Colonic mucosa (tissue), 4 donors: ENCODE measurements at regions not wholly inside any gene's neighbourhood (a gene's known extent, or its start where the extent isn't known, plus 50 kb on each side); places are given as distances from the start of the nearest gene placed in this dataset.
"Not testable (repeated sequence)": the region's sequence is repeated elsewhere in the genome, so short reads cannot be mapped to it uniquely, and the experiment has no call there.

Experiments used
- DNase-seq: peaks from one replicate; pipeline ENCODE4 v3.0.0-alpha.2; 2020
- H3K27ac ChIP-seq: fragments of 200-600 bp; one replicate; pipeline ENCODE4 v1.8.0; 2021
- H3K27me3 ChIP-seq: fragments of 200-600 bp; one replicate; pipeline ENCODE4 v1.8.0; 2021
- H3K36me3 ChIP-seq: fragments of 200-600 bp; one replicate; pipeline ENCODE4 v1.8.0; 2021
- H3K4me1 ChIP-seq: fragments of 200-600 bp; one replicate; pipeline ENCODE4 v1.8.0; 2021; ENCODE audit warnings: mild to moderate bottlenecking
- H3K4me3 ChIP-seq: fragments of 200-600 bp; one replicate; pipeline ENCODE4 v1.8.0; 2021
- H3K9ac ChIP-seq, 2 donors: one replicate each; pipeline ENCODE4 v1.7.0; 2013; ENCODE audit warnings: control low read depth in 2 of 2, low read depth in 2 of 2, low read length in 2 of 2
- H3K9me3 ChIP-seq: fragments of 200-600 bp; one replicate; pipeline ENCODE4 v1.8.0; 2021
- CTCF ChIP-seq: fragments of 200-600 bp; IDR thresholded peaks from one replicate; pipeline ENCODE4 v1.8.0; 2022; ENCODE audit warnings: antibody characterized with exemption, mild to moderate bottlenecking
- intact Hi-C: fragments of 100-400 bp; cut with DNase I; formaldehyde crosslinking; loops from one replicate; pipeline ENCODE4 v1.14.1; 2022
- donor health status: healthy.
- donor health status: DM: no; HTN: no; CAD: no.
- donor health status: DM: no; HTN: no; CAD: no.

GRCh38 chr13:23042181-23042580 lies 138.6 kb upstream of the SGCG start:
- no peak for TF ChIP-seq CTCF
- H3K36me3 ChIP-seq = no peaks in the 10 kb centered on the region
- no peaks in the 10 kb centered on the region for H3K4me1 ChIP-seq
- DNase-seq = no peak
- H3K9me3 ChIP-seq = no peaks in the 10 kb centered on the region
- no peak overlapping the region for H3K27ac ChIP-seq
- intact Hi-C loops = no loop called here
- peaks cover 3% of the 10 kb centered on the region for H3K27me3 ChIP-seq
- H3K4me3 ChIP-seq = no peak overlapping the region
- H3K9ac ChIP-seq = no peak overlapping the region

- no peak overlapping the region for H3K27ac ChIP-seq
- intact Hi-C loops = no loop called here
- H3K4me3 ChIP-seq = no peak overlapping the region
Observed at GRCh38 chr13:23044906-23045305, 135.9 kb upstream of the SGCG start.

GRCh38 chr13:23050126-23050525 lies 130.7 kb upstream of the SGCG start:
- intact Hi-C loops = no loop called here
- DNase-seq = no peak
- no peak for TF ChIP-seq CTCF

More at GRCh38 chr13:23044906-23045305, 135.9 kb upstream of the SGCG start:
- Histone ChIP-seq H3K36me3 (no peaks in the 10 kb centered on the region), H3K9me3 (no peaks in the 10 kb centered on the region), H3K9ac (no peak overlapping the region), H3K4me1 (no peaks in the 10 kb centered on the region), H3K27me3 (no peaks in the 10 kb centered on the region)
- no peak for DNase-seq
- no peak for TF ChIP-seq CTCF

GRCh38 chr13:23053711-23054110 lies 127.1 kb upstream of the SGCG start:
- H3K4me1 ChIP-seq, H3K9me3 ChIP-seq, H3K27me3 ChIP-seq, H3K4me3 ChIP-seq, H3K27ac ChIP-seq, DNase-seq, H3K9ac ChIP-seq, intact Hi-C loops, H3K36me3 ChIP-seq: not testable (repeated sequence)

More at GRCh38 chr13:23050126-23050525, 130.7 kb upstream of the SGCG start:
- Histone ChIP-seq H3K9ac (no peak overlapping the region), H3K36me3 (no peaks in the 10 kb centered on the region), H3K27ac (no peak overlapping the region), H3K4me1 (no peaks in the 10 kb centered on the region), H3K27me3 (no peaks in the 10 kb centered on the region), H3K4me3 (no peak overlapping the region), H3K9me3 (no peaks in the 10 kb centered on the region)

GRCh38 chr13:23059173-23059572 lies 121.6 kb upstream of the SGCG start:
- no peak for TF ChIP-seq CTCF
- no peak for DNase-seq
- H3K27me3 ChIP-seq = no peaks in the 10 kb centered on the region
- H3K4me3 ChIP-seq = no peak overlapping the region
- intact Hi-C loops = no loop called here
- no peak overlapping the region for H3K27ac ChIP-seq
- no peaks in the 10 kb centered on the region for H3K4me1 ChIP-seq
- no peaks in the 10 kb centered on the region for H3K9me3 ChIP-seq
- no peak overlapping the region for H3K9ac ChIP-seq
- H3K36me3 ChIP-seq = no peaks in the 10 kb centered on the region

GRCh38 chr13:23060959-23061358 lies 119.8 kb upstream of the SGCG start:
- no peak overlapping the region for H3K4me3 ChIP-seq
- H3K9ac ChIP-seq = no peak overlapping the region
- H3K4me1 ChIP-seq = no peaks in the 10 kb centered on the region
- H3K27ac ChIP-seq = no peak overlapping the region
- no peaks in the 10 kb centered on the region for H3K9me3 ChIP-seq
- no peaks in the 10 kb centered on the region for H3K27me3 ChIP-seq
- TF ChIP-seq CTCF = no peak
- intact Hi-C loops = no loop called here
- no peak for DNase-seq
- no peaks in the 10 kb centered on the region for H3K36me3 ChIP-seq
